K562 (cell line): ENCODE measurements at regions not wholly inside any gene's neighbourhood (a gene's known extent, or its start where the extent isn't known, plus 50 kb on each side); places are given as distances from the start of the nearest gene placed in this dataset.

ENCODE experiments used
- ATAC-seq: fragments of 200-7000 bp; cut with Tn5 transposase; 3 replicates; pipeline ENCODE4 v1.9.1; 2020; ENCODE audit warnings: moderate library complexity
- BruUV-seq: library from RNA; stranded (reverse); fragments of 400-500 nt; replicated peaks from 2 replicates; lab custom pipeline; 2021; lab: Mats Ljungman, UMichigan
- CTCF ChIA-PET: fragments of 300-600 bp; formaldehyde crosslinking; extraction: SDS; loops from one replicate; lab custom pipeline; 2021; ENCODE audit warnings: low intra/inter-chr PET ratio; lab: Yijun Ruan, JAX
- POLR2A ChIA-PET: fragments of 300-600, 350-650 bp; sonication (Branson Sonifier 250); formaldehyde crosslinking; extraction: SDS; loops from one replicate; lab custom pipeline; 2021; ENCODE audit warnings: antibody characterized with exemption, inconsistent platforms; lab: Yijun Ruan, JAX
- DNase-seq, 4 experiments: peaks; one replicate each; pipeline versions ENCODE4 v3.0.0 to v3.0.0-alpha.2; 2011 to 2018; ENCODE audit warnings: low spot score in 3 of 4, mixed read lengths in 3 of 4; ENCODE audit errors: extremely low read depth in 1 of 4
- FAIRE-seq: peaks from 2 replicates; lab custom pipeline; 2011; peaks lifted over from hg19 to GRCh38; lab: Jason Lieb, UNC
- H2AFZ ChIP-seq: 2 replicates; pipeline ENCODE4 v1.6.0; 2011; ENCODE audit warnings: low read depth, low read length, control low read depth, inconsistent platforms
- H3K27ac ChIP-seq: fragments of 200-600 bp; 3 replicates; pipeline ENCODE4 v1.8.0; 2011; ENCODE audit warnings: low read depth, mild to moderate bottlenecking, control low read depth, inconsistent platforms, low read length, moderate library complexity, mixed read lengths; ENCODE audit errors: extremely low read depth
- H3K27me3 ChIP-seq, 2 experiments: fragments of 300-600 bp in 1 of 2; 2 replicates in 1 of 2; 3 replicates in 1 of 2; pipeline versions ENCODE4 v1.6.0 to v1.8.0; 2011; ENCODE audit warnings: inconsistent platforms in 2 of 2, low read length in 2 of 2, mild to moderate bottlenecking in 1 of 2, mixed read lengths in 1 of 2, moderate library complexity in 1 of 2; ENCODE audit not compliant: control insufficient read depth in 2 of 2, insufficient read depth in 2 of 2
- H3K36me3 ChIP-seq: fragments of 300-600 bp; 3 replicates; pipeline ENCODE4 v1.8.0; 2011; ENCODE audit warnings: mild to moderate bottlenecking, low read length, inconsistent platforms; ENCODE audit not compliant: control insufficient read depth, insufficient read depth
- H3K4me1 ChIP-seq, 2 experiments: fragments of 200-600 bp in 1 of 2; replicated peaks in 1 of 2; 2 replicates in 1 of 2; 3 replicates in 1 of 2; pipeline versions ENCODE4 v1.5.1 to v1.8.0; 2011; ENCODE audit warnings: inconsistent platforms in 2 of 2, low read length in 2 of 2, mild to moderate bottlenecking in 1 of 2, mixed read lengths in 1 of 2, moderate library complexity in 1 of 2; ENCODE audit not compliant: control insufficient read depth in 2 of 2, insufficient read depth in 2 of 2
- H3K4me2 ChIP-seq: 2 replicates; pipeline ENCODE4 v1.6.1; 2011; ENCODE audit warnings: low read length, control low read depth, inconsistent platforms, mixed read lengths; ENCODE audit not compliant: insufficient read depth
- H3K4me3 ChIP-seq: fragments of 200-600 bp; sonication (generic), shearing (Covaris generic); 2 replicates; pipeline ENCODE4 v1.5.1; 2016; ENCODE audit warnings: control low read depth, inconsistent platforms
- H3K79me2 ChIP-seq: fragments of 200-600 bp; 3 replicates; pipeline ENCODE4 v1.8.0; 2011; ENCODE audit warnings: low read length, inconsistent platforms; ENCODE audit not compliant: control insufficient read depth, insufficient read depth
- H3K9ac ChIP-seq, 2 experiments: 2 replicates each; pipeline versions ENCODE4 v1.6.0 to v1.6.1; 2011; ENCODE audit warnings: low read depth in 2 of 2, low read length in 2 of 2, control low read depth in 1 of 2, inconsistent platforms in 1 of 2, mild to moderate bottlenecking in 1 of 2, mixed read lengths in 1 of 2; ENCODE audit not compliant: insufficient read depth in 1 of 2
- H3K9me1 ChIP-seq: one replicate; pipeline ENCODE4 v1.6.0; 2011; ENCODE audit warnings: inconsistent platforms, mild to moderate bottlenecking, low read length, moderate library complexity; ENCODE audit not compliant: control insufficient read depth, insufficient read depth
- H3K9me3 ChIP-seq: replicated peaks from 2 replicates; pipeline ENCODE4 v1.5.1; 2011; ENCODE audit warnings: low read depth, low read length, inconsistent platforms; ENCODE audit not compliant: control insufficient read depth, insufficient read depth
- H4K20me1 ChIP-seq: replicated peaks from 2 replicates; pipeline ENCODE4 v1.6.1; 2011; ENCODE audit warnings: low read length, inconsistent platforms, mixed read lengths; ENCODE audit not compliant: control insufficient read depth, insufficient read depth
- HMGXB4 ChIP-seq: sonication (generic); formaldehyde crosslinking; IDR thresholded peaks from 2 replicates; pipeline ENCODE4 v1.8.1; 2023; ENCODE audit warnings: mild to moderate bottlenecking, missing genetic modification reagents
- PCBP1 ChIP-seq: fragments of 200-400 bp; formaldehyde crosslinking; IDR thresholded peaks from 2 replicates; pipeline ENCODE4 v1.6.1; 2018; ENCODE audit warnings: mild to moderate bottlenecking, low read depth, low read length; ENCODE audit not compliant: poor library complexity, severe bottlenecking
- PHB ChIP-seq: fragments of 250-450 bp; sonication (Bioruptor Pico); IDR thresholded peaks from 2 replicates; pipeline ENCODE4 v1.5.0; 2021
- ZNF23 ChIP-seq: fragments of 250-450 bp; sonication (Bioruptor Pico); IDR thresholded peaks from 2 replicates; pipeline ENCODE4 v1.4.0; 2020; ENCODE audit warnings: mild to moderate bottlenecking
- ZNF408 ChIP-seq: fragments of 250-450 bp; sonication (Bioruptor Pico); IDR thresholded peaks from 2 replicates; pipeline ENCODE4 v1.4.0; 2020; ENCODE audit warnings: low read depth, mild to moderate bottlenecking, moderate library complexity
- WGBS: fragments of 100-300 bp; shearing (Covaris generic); methylation state at CpG from one replicate; pipeline ENCODE4 v1.1.6; 2016; ENCODE audit warnings: low coverage, mixed read lengths; ENCODE audit not compliant: insufficient coverage; ENCODE audit errors: missing lambda C conversion rate; 5-methylcytosine and 5-hydroxymethylcytosine counted together
- in situ Hi-C: fragments of 300-500 bp; cut with MboI; formaldehyde crosslinking; loops from 4 replicates; pipeline ENCODE4 v1.15.0; 2018; ENCODE audit warnings: inconsistent platforms, mixed read lengths
- intact Hi-C: fragments of 100-400 bp; cut with micrococcal nuclease; formaldehyde crosslinking; loops from 2 replicates; pipeline ENCODE4 v1.14.2; 2022

- TF ChIP-seq ZNF23 (CRISPR knock-in tag) (no peak), HMGXB4 (CRISPR knock-in tag) (no peak)
- no peak overlapping the region for H2AFZ ChIP-seq
- in situ Hi-C loops, result no loop called here
- H3K36me3 ChIP-seq, result no peaks in the 10 kb centered on the region
- H3K4me1 ChIP-seq, result no peaks in the 10 kb centered on the region
- 0% methylated on average over 1 of the region's 1 CpG for WGBS
- H3K9ac ChIP-seq, result no peak overlapping the region
- H3K79me2 ChIP-seq, result no peaks in the 10 kb centered on the region
- H3K4me2 ChIP-seq, result no peak overlapping the region
- H4K20me1 ChIP-seq, result no peaks in the 10 kb centered on the region
- no peaks in the 10 kb centered on the region; the same call in 1 of the 2 replicates for H3K9me3 ChIP-seq
- no peak overlapping the region for H3K4me3 ChIP-seq
- no peak for ATAC-seq
- intact Hi-C loops, result no loop called here
- ChIA-PET CTCF (no interaction called here), POLR2A (no interaction called here)
- no peaks in the 10 kb centered on the region for H3K27me3 ChIP-seq
- no peak overlapping the region for H3K27ac ChIP-seq
- no TSS peak for BruUV-seq
- no peaks in the 10 kb centered on the region for H3K9me1 ChIP-seq
- FAIRE-seq, result no peak
- DNase-seq, result no peak
These were observed 309.3 kb upstream of the LRRTM4 start for GRCh38 chr2:77831471-77831870.

- ATAC-seq, result no peak
- in situ Hi-C loops, result no loop called here
- FAIRE-seq, result no peak
- TF ChIP-seq PCBP1 (no peak), PHB (CRISPR knock-in tag) (no peak), ZNF408 (CRISPR knock-in tag) (no peak)
These were observed 309.7 kb upstream of the LRRTM4 start for GRCh38 chr2:77831898-77832297.

More at GRCh38 chr2:77831898-77832297, 309.7 kb upstream of the LRRTM4 start:
- no peak overlapping the region for H2AFZ ChIP-seq
- H3K4me2 ChIP-seq, result no peak overlapping the region
- H4K20me1 ChIP-seq, result no peaks in the 10 kb centered on the region
- no peak for DNase-seq
- H3K36me3 ChIP-seq, result no peaks in the 10 kb centered on the region
- no peaks in the 10 kb centered on the region for H3K79me2 ChIP-seq
- H3K4me3 ChIP-seq, result no peak overlapping the region
- ChIA-PET POLR2A (no interaction called here), CTCF (no interaction called here)
- intact Hi-C loops, result no loop called here
- no peaks in the 10 kb centered on the region for H3K9me1 ChIP-seq
- no peak overlapping the region for H3K9ac ChIP-seq
- no TSS peak for BruUV-seq
- H3K4me1 ChIP-seq, result no peaks in the 10 kb centered on the region
- H3K27me3 ChIP-seq, result no peaks in the 10 kb centered on the region
- H3K27ac ChIP-seq, result no peak overlapping the region
- 0% methylated on average over 1 of the region's 1 CpG for WGBS
- H3K9me3 ChIP-seq, result no peaks in the 10 kb centered on the region; the same call in 1 of the 2 replicates
